Right atrium auricular region (tissue), 2 donors: ENCODE measurements at regions not wholly inside any gene's neighbourhood (a gene's known extent, or its start where the extent isn't known, plus 50 kb on each side); places are given as distances from the start of the nearest gene placed in this dataset.

Experiments
- DNase-seq: peaks from one replicate; pipeline ENCODE4 v3.0.0-alpha.2; 2019; ENCODE audit warnings: low spot score
- H3K27ac ChIP-seq, 2 donors: fragments of 200-600 bp; sonication (generic); 1 replicate in 1 of 2; 2 replicates in 1 of 2; pipeline ENCODE4 v1.5.1; 2016 to 2019
- H3K27me3 ChIP-seq, 2 donors: fragments of 200-600 bp; sonication (generic); one replicate each; pipeline versions ENCODE4 v1.5.1 to v1.6.0; 2017 to 2019
- H3K36me3 ChIP-seq: fragments of 200-600 bp; sonication (generic); one replicate; pipeline ENCODE4 v1.5.1; 2016
- H3K4me1 ChIP-seq, 2 donors: fragments of 200-600 bp; sonication (generic); one replicate each; pipeline versions ENCODE4 v1.5.1 to v1.6.0; 2017 to 2019
- H3K4me3 ChIP-seq, 2 donors: fragments of 200-600 bp; sonication (generic); 1 replicate in 1 of 2; 2 replicates in 1 of 2; pipeline ENCODE4 v1.5.1; 2017 to 2019; ENCODE audit warnings: mild to moderate bottlenecking in 1 of 2, moderate library complexity in 1 of 2
- H3K9me3 ChIP-seq, 2 donors: fragments of 200-600 bp; sonication (generic); one replicate each; pipeline ENCODE4 v1.5.1; 2019
- CTCF ChIP-seq, 2 donors: fragments of 200-600 bp; sonication (generic); IDR thresholded peaks; one replicate each; pipeline ENCODE4 v1.5.1; 2019; ENCODE audit warnings: antibody characterized with exemption in 2 of 2

GRCh38 chr6:168152306-168152963 is 73.4 kb upstream of the FRMD1 start:
- Histone ChIP-seq H3K4me1 (no peaks in the 10 kb centered on the region), H3K27me3 (no peaks in the 10 kb centered on the region), H3K4me3 (no peak overlapping the region), H3K27ac (no peak overlapping the region), H3K36me3 (no peaks in the 10 kb centered on the region), H3K9me3 (no peaks in the 10 kb centered on the region)
- DNase-seq: no peak
- no peak for TF ChIP-seq CTCF (IDR thresholded peaks at IDR 0.05)

- peak; percentile 55 for DNase-seq
- Histone ChIP-seq H3K36me3 (no peaks in the 10 kb centered on the region), H3K4me3 (no peak overlapping the region), H3K27ac (no peak overlapping the region), H3K4me1 (no peaks in the 10 kb centered on the region), H3K27me3 (no peaks in the 10 kb centered on the region), H3K9me3 (no peaks in the 10 kb centered on the region)
- TF ChIP-seq CTCF (IDR thresholded peaks at IDR 0.05): peak in 1 of 2 donors; percentile 60
Measured at GRCh38 chr6:168150551-168151320, 71.7 kb upstream of the FRMD1 start.

GRCh38 chr6:168149015-168149414 is 70.0 kb upstream of the FRMD1 start:
- DNase-seq: peak; percentile 23
- no peaks in the 10 kb centered on the region for H3K4me1 ChIP-seq
- no peak overlapping the region for H3K27ac ChIP-seq
- no peaks in the 10 kb centered on the region for H3K27me3 ChIP-seq
- no peaks in the 10 kb centered on the region for H3K9me3 ChIP-seq
- H3K4me3 ChIP-seq: no peak overlapping the region
- no peak for TF ChIP-seq CTCF (IDR thresholded peaks at IDR 0.05)
- H3K36me3 ChIP-seq: no peaks in the 10 kb centered on the region

- DNase-seq: peak; percentile 30
Measured at GRCh38 chr6:168148231-168148849, 69.3 kb upstream of the FRMD1 start.

GRCh38 chr6:168147205-168147738 is 68.3 kb upstream of the FRMD1 start:
- H3K36me3 ChIP-seq: no peaks in the 10 kb centered on the region
- H3K9me3 ChIP-seq: no peaks in the 10 kb centered on the region
- TF ChIP-seq CTCF (IDR thresholded peaks at IDR 0.05): no peak
- H3K27ac ChIP-seq: no peak overlapping the region
- H3K4me1 ChIP-seq: no peaks in the 10 kb centered on the region
- DNase-seq: no peak
- H3K27me3 ChIP-seq: no peaks in the 10 kb centered on the region
- H3K4me3 ChIP-seq: no peak overlapping the region

More at GRCh38 chr6:168148231-168148849, 69.3 kb upstream of the FRMD1 start:
- no peak for TF ChIP-seq CTCF (IDR thresholded peaks at IDR 0.05)
- H3K36me3 ChIP-seq: no peaks in the 10 kb centered on the region
- no peaks in the 10 kb centered on the region for H3K27me3 ChIP-seq
- no peak overlapping the region for H3K27ac ChIP-seq
- no peak overlapping the region for H3K4me3 ChIP-seq
- H3K9me3 ChIP-seq: no peaks in the 10 kb centered on the region
- H3K4me1 ChIP-seq: no peaks in the 10 kb centered on the region
